Ovary (tissue), 3 donors: ENCODE measurements at regions not wholly inside any gene's neighbourhood (a gene's known extent, or its start where the extent isn't known, plus 50 kb on each side); places are given as distances from the start of the nearest gene placed in this dataset.

Experiments used
- EP300 ChIP-seq: sonication (generic); formaldehyde crosslinking; IDR thresholded peaks from one replicate; pipeline ENCODE4 v1.6.1; 2017; ENCODE audit warnings: antibody characterized with exemption
- TF ChIP-seq, protein P1 (sequence below), 3 donors: fragments of 450-650 bp in 2 of 3; fragments of 200-600 bp in 1 of 3; IDR thresholded peaks; one replicate each; pipeline versions ENCODE4 v1.5.1 to v1.8.0; 2016 to 2022; ENCODE audit warnings: antibody characterized with exemption in 3 of 3, mild to moderate bottlenecking in 1 of 3
- donor health status: DM: no; HTN: no; CAD: no.

DNA sequence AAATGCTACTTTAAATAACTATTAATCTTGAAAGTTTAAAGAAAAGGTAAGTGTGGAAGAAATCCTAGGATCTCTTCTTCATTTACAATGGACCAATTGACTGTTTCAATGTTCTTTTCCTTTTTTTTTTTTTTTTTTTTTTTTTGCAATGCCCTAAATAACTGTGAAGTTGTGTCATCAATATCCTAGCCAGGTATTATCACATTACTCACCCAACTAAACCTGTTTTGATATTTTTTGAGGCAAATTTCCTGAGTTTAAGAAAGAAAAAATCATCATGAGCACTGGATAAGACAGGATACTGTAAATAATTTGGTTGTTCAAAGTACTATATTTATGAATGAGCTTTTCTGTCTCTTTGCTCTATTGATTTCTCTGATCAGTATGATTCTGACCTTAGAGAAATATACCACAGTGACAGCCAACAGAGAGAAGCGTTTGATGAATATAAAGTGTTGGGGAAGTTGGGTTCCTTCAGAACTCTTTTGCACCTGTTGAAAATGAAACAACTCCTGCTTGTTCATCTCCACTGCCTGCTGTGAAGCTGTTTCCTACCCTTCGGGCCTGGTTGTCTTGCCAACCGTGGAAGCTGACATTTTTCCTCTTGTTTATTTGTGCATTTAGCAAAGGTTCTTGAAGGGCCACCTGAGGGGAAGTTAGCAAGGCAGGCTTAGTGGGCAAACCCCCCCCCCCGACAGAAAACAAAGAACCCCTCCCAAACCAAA is 1220.5 kb upstream of the SLC10A2 start:
- TF ChIP-seq, protein P1, sequence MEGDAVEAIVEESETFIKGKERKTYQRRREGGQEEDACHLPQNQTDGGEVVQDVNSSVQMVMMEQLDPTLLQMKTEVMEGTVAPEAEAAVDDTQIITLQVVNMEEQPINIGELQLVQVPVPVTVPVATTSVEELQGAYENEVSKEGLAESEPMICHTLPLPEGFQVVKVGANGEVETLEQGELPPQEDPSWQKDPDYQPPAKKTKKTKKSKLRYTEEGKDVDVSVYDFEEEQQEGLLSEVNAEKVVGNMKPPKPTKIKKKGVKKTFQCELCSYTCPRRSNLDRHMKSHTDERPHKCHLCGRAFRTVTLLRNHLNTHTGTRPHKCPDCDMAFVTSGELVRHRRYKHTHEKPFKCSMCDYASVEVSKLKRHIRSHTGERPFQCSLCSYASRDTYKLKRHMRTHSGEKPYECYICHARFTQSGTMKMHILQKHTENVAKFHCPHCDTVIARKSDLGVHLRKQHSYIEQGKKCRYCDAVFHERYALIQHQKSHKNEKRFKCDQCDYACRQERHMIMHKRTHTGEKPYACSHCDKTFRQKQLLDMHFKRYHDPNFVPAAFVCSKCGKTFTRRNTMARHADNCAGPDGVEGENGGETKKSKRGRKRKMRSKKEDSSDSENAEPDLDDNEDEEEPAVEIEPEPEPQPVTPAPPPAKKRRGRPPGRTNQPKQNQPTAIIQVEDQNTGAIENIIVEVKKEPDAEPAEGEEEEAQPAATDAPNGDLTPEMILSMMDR (IDR thresholded peaks at IDR 0.05), result no peak
- TF ChIP-seq EP300, result no peak
